Fibroblast of lung (primary cell): ENCODE measurements at regions not wholly inside any gene's neighbourhood (a gene's known extent, or its start where the extent isn't known, plus 50 kb on each side); places are given as distances from the start of the nearest gene placed in this dataset.

ENCODE experiments used
- DNase-seq, 2 donors: peaks; one replicate each; pipeline versions ENCODE4 v3.0.0 to v3.0.0-alpha.2; 2010; ENCODE audit warnings: low read depth in 2 of 2
- H2AFZ ChIP-seq: 2 replicates; pipeline ENCODE4 v1.5.1; 2012; ENCODE audit warnings: low read length, control low read depth, inconsistent platforms
- H3K27ac ChIP-seq: 2 replicates; pipeline ENCODE4 v1.5.1; 2011; ENCODE audit warnings: low read length, control low read depth; ENCODE audit not compliant: insufficient read depth
- H3K27me3 ChIP-seq: 2 replicates; pipeline ENCODE4 v1.5.1; 2011; ENCODE audit warnings: mild to moderate bottlenecking, low read length; ENCODE audit not compliant: control insufficient read depth, insufficient read depth
- H3K36me3 ChIP-seq: 2 replicates; pipeline ENCODE4 v1.5.1; 2011; ENCODE audit warnings: low read length; ENCODE audit not compliant: control insufficient read depth, insufficient read depth
- H3K4me1 ChIP-seq: 2 replicates; pipeline ENCODE4 v1.5.1; 2011; ENCODE audit warnings: low read length; ENCODE audit not compliant: control insufficient read depth, insufficient read depth; ENCODE audit errors: extremely low read depth
- H3K4me2 ChIP-seq: 2 replicates; pipeline ENCODE4 v1.5.1; 2011; ENCODE audit warnings: low read length, control low read depth; ENCODE audit not compliant: insufficient read depth; ENCODE audit errors: extremely low read depth
- H3K4me3 ChIP-seq, 4 experiments: fragments of 200-600 bp in 1 of 4; sonication (generic) in 1 of 4; replicated peaks in 1 of 4; 2 replicates each; pipeline ENCODE4 v1.5.1; 2011 to 2016; ENCODE audit warnings: low read length in 4 of 4, low read depth in 3 of 4, mild to moderate bottlenecking in 3 of 4, control low read depth in 2 of 4, inconsistent platforms in 1 of 4, mixed read lengths in 1 of 4; ENCODE audit not compliant: insufficient read depth in 1 of 4; ENCODE audit errors: control extremely low read depth in 1 of 4
- H3K79me2 ChIP-seq: 2 replicates; pipeline ENCODE4 v1.5.1; 2012; ENCODE audit warnings: mild to moderate bottlenecking, low read length, inconsistent platforms; ENCODE audit not compliant: control insufficient read depth, insufficient read depth
- H3K9ac ChIP-seq: 2 replicates; pipeline ENCODE4 v1.5.1; 2011; ENCODE audit warnings: mild to moderate bottlenecking, low read length, control low read depth; ENCODE audit not compliant: insufficient read depth
- H3K9me3 ChIP-seq: 2 replicates; pipeline ENCODE4 v1.5.1; 2012; ENCODE audit warnings: low read depth, low read length; ENCODE audit not compliant: control insufficient read depth, insufficient read depth
- H4K20me1 ChIP-seq: 2 replicates; pipeline ENCODE4 v1.5.1; 2011; ENCODE audit warnings: low read length; ENCODE audit not compliant: control insufficient read depth, insufficient read depth; ENCODE audit errors: extremely low read depth
- CTCF ChIP-seq, 2 donors: IDR thresholded peaks in 1 of 2; conservative IDR thresholded peaks in 1 of 2; 1 replicate in 1 of 2; 2 replicates in 1 of 2; pipeline ENCODE4 v1.5.1; 2011 to 2012; ENCODE audit warnings: low read length in 2 of 2, control low read depth in 1 of 2, inconsistent platforms in 1 of 2, low read depth in 1 of 2, mild to moderate bottlenecking in 1 of 2
- EZH2 ChIP-seq: IDR thresholded peaks from 2 replicates; pipeline ENCODE4 v1.5.1; 2012; ENCODE audit warnings: low read length, control low read depth, mild to moderate bottlenecking; ENCODE audit errors: missing control alignments

- TF ChIP-seq EZH2 (no peak), CTCF (conservative IDR thresholded peaks at IDR 0.05 in 1 of 2, IDR thresholded peaks at IDR 0.05 in 1 of 2; ENCODE audit: low read depth in 1 of 2, low read length in 2 of 2) (no peak)
- Histone ChIP-seq H2AFZ (no peak overlapping the region), H3K9me3 (no peaks in the 10 kb centered on the region)
Measured at GRCh38 chr4:19615086-19615689, 636.5 kb upstream of the SLIT2 start.

GRCh38 chr4:19614171-19614570, 637.5 kb upstream of the SLIT2 start:
- H3K9ac ChIP-seq = no peak overlapping the region
- no peaks in the 10 kb centered on the region for H3K4me1 ChIP-seq
- peak in 1 of 2 donors; percentile 31 for DNase-seq
- H3K9me3 ChIP-seq = no peaks in the 10 kb centered on the region
- no peaks in the 10 kb centered on the region for H3K27me3 ChIP-seq
- H2AFZ ChIP-seq = no peak overlapping the region
- no peak overlapping the region for H3K4me2 ChIP-seq
- H4K20me1 ChIP-seq = no peaks in the 10 kb centered on the region
- H3K36me3 ChIP-seq = no peaks in the 10 kb centered on the region
- H3K79me2 ChIP-seq = no peaks in the 10 kb centered on the region
- H3K4me3 ChIP-seq = no peak overlapping the region
- TF ChIP-seq EZH2 (no peak), CTCF (conservative IDR thresholded peaks at IDR 0.05 in 1 of 2, IDR thresholded peaks at IDR 0.05 in 1 of 2; ENCODE audit: low read depth in 1 of 2, low read length in 2 of 2) (no peak)
- no peak overlapping the region for H3K27ac ChIP-seq

More at GRCh38 chr4:19615086-19615689, 636.5 kb upstream of the SLIT2 start:
- Histone ChIP-seq H3K27ac (no peak overlapping the region), H3K4me1 (no peaks in the 10 kb centered on the region), H3K9ac (no peak overlapping the region), H3K36me3 (no peaks in the 10 kb centered on the region), H3K4me3 (no peak overlapping the region), H3K4me2 (no peak overlapping the region), H3K79me2 (no peaks in the 10 kb centered on the region), H3K27me3 (no peaks in the 10 kb centered on the region), H4K20me1 (no peaks in the 10 kb centered on the region)
- peak in 1 of 2 donors; percentile 10 for DNase-seq

- Histone ChIP-seq H3K4me3 (no peak overlapping the region), H4K20me1 (no peaks in the 10 kb centered on the region), H3K9me3 (no peaks in the 10 kb centered on the region), H3K27me3 (no peaks in the 10 kb centered on the region), H3K4me2 (no peak overlapping the region), H3K27ac (no peak overlapping the region), H3K36me3 (no peaks in the 10 kb centered on the region), H3K79me2 (no peaks in the 10 kb centered on the region), H3K4me1 (no peaks in the 10 kb centered on the region), H3K9ac (no peak overlapping the region), H2AFZ (no peak overlapping the region)
- no peak for TF ChIP-seq CTCF (conservative IDR thresholded peaks at IDR 0.05 in 1 of 2, IDR thresholded peaks at IDR 0.05 in 1 of 2; ENCODE audit: low read depth in 1 of 2, low read length in 2 of 2)
- TF ChIP-seq EZH2 = no peak
- no peak for DNase-seq
Measured at GRCh38 chr4:19596342-19596741, 655.4 kb upstream of the SLIT2 start.
